Immature natural killer cell (primary cell): ENCODE measurements at regions not wholly inside any gene's neighbourhood (a gene's known extent, or its start where the extent isn't known, plus 50 kb on each side); places are given as distances from the start of the nearest gene placed in this dataset.

ENCODE experiments used
- DNase-seq, 3 donors: peaks; one replicate each; pipeline ENCODE4 v3.0.0; 2022; ENCODE audit warnings: mixed read lengths in 1 of 3
- H3K27ac Mint-ChIP-seq, 6 donors: one replicate each; pipeline ENCODE4 v1.8.0; 2020; ENCODE audit warnings: mixed read lengths in 6 of 6, mild to moderate bottlenecking in 5 of 6, inconsistent platforms in 4 of 6, moderate library complexity in 3 of 6
- H3K27me3 Mint-ChIP-seq, 3 donors: one replicate each; pipeline ENCODE4 v1.8.0; 2020 to 2021; ENCODE audit warnings: low read depth in 3 of 3, mild to moderate bottlenecking in 3 of 3, mixed read lengths in 3 of 3, moderate library complexity in 3 of 3, inconsistent platforms in 1 of 3
- H3K36me3 Mint-ChIP-seq, 3 donors: one replicate each; pipeline ENCODE4 v1.8.0; 2020; ENCODE audit warnings: mixed read lengths in 3 of 3, inconsistent platforms in 2 of 3, mild to moderate bottlenecking in 2 of 3
- H3K4me1 Mint-ChIP-seq, 2 donors: one replicate each; pipeline ENCODE4 v1.8.0; 2020; ENCODE audit warnings: inconsistent platforms in 2 of 2, mild to moderate bottlenecking in 2 of 2, mixed read lengths in 2 of 2, moderate library complexity in 1 of 2
- H3K4me3 Mint-ChIP-seq, 5 donors: one replicate each; pipeline ENCODE4 v1.8.0; 2020; ENCODE audit warnings: mild to moderate bottlenecking in 5 of 5, mixed read lengths in 5 of 5, inconsistent platforms in 3 of 5, moderate library complexity in 3 of 5
- H3K9me3 Mint-ChIP-seq, 6 donors: one replicate each; pipeline ENCODE4 v1.8.0; 2020; ENCODE audit warnings: mild to moderate bottlenecking in 6 of 6, mixed read lengths in 6 of 6, inconsistent platforms in 4 of 6, moderate library complexity in 3 of 6

GRCh38 chr13:85093808-85094207 lies 705.4 kb downstream of the SLITRK6 start:
- DNase-seq = no peak
- Mint-ChIP-seq H3K27me3 (peaks cover 0 to 1% (median 0%) of the 10 kb centered on the region in 3 donors), H3K36me3 (no peaks in the 10 kb centered on the region), H3K4me1 (no peaks in the 10 kb centered on the region), H3K9me3 (peaks cover 8 to 63% (median 21%) of the 10 kb centered on the region in 6 donors), H3K27ac (no peak overlapping the region), H3K4me3 (no peak overlapping the region)

GRCh38 chr13:85091631-85092234 lies 707.5 kb downstream of the SLITRK6 start:
- Mint-ChIP-seq H3K36me3 (no peaks in the 10 kb centered on the region), H3K27me3 (peaks cover 0 to 1% (median 0%) of the 10 kb centered on the region in 3 donors), H3K27ac (no peak overlapping the region), H3K9me3 (peaks cover 8 to 56% (median 19%) of the 10 kb centered on the region in 6 donors), H3K4me3 (no peak overlapping the region), H3K4me1 (no peaks in the 10 kb centered on the region)
- no peak for DNase-seq

GRCh38 chr13:85089186-85089585 lies 710.0 kb downstream of the SLITRK6 start:
- H3K4me3 Mint-ChIP-seq = no peak overlapping the region
- H3K4me1 Mint-ChIP-seq = no peaks in the 10 kb centered on the region
- H3K9me3 Mint-ChIP-seq = peaks cover 10 to 39% (median 15%) of the 10 kb centered on the region in 6 donors
- no peaks in the 10 kb centered on the region for H3K36me3 Mint-ChIP-seq
- DNase-seq = no peak
- H3K27me3 Mint-ChIP-seq = peaks cover 0 to 1% (median 0%) of the 10 kb centered on the region in 3 donors
- no peak overlapping the region for H3K27ac Mint-ChIP-seq

- no peak overlapping the region for H3K27ac Mint-ChIP-seq
- H3K27me3 Mint-ChIP-seq = no peaks in the 10 kb centered on the region
- H3K36me3 Mint-ChIP-seq = no peaks in the 10 kb centered on the region
- no peaks in the 10 kb centered on the region for H3K4me1 Mint-ChIP-seq
- peaks cover 0 to 18% (median 9%) of the 10 kb centered on the region in 6 donors for H3K9me3 Mint-ChIP-seq
- no peak for DNase-seq
- no peak overlapping the region for H3K4me3 Mint-ChIP-seq
Observed at GRCh38 chr13:85080691-85081090, 718.5 kb downstream of the SLITRK6 start.

- no peak for DNase-seq
- Mint-ChIP-seq H3K4me1 (no peaks in the 10 kb centered on the region), H3K27ac (no peak overlapping the region), H3K4me3 (no peak overlapping the region), H3K27me3 (no peaks in the 10 kb centered on the region), H3K9me3 (peaks cover 5 to 16% (median 7%) of the 10 kb centered on the region in 6 donors), H3K36me3 (no peaks in the 10 kb centered on the region)
Observed at GRCh38 chr13:85076343-85076742, 722.9 kb downstream of the SLITRK6 start.

- Mint-ChIP-seq H3K27ac (no peak overlapping the region), H3K36me3 (no peaks in the 10 kb centered on the region), H3K27me3 (no peaks in the 10 kb centered on the region), H3K9me3 (peaks cover 4 to 18% (median 6%) of the 10 kb centered on the region in 6 donors), H3K4me1 (no peaks in the 10 kb centered on the region), H3K4me3 (no peak overlapping the region)
- no peak for DNase-seq
Observed at GRCh38 chr13:85074543-85075313, 724.5 kb downstream of the SLITRK6 start.

- DNase-seq = no peak
- no peaks in the 10 kb centered on the region for H3K4me1 Mint-ChIP-seq
Observed at GRCh38 chr13:85068231-85068630, 731.0 kb downstream of the SLITRK6 start.

GRCh38 chr13:85040215-85040614 lies 759.0 kb downstream of the SLITRK6 start:
- Mint-ChIP-seq H3K27me3 (no peaks in the 10 kb centered on the region), H3K27ac (no peak overlapping the region), H3K4me1 (no peaks in the 10 kb centered on the region), H3K36me3 (no peaks in the 10 kb centered on the region), H3K4me3 (no peak overlapping the region), H3K9me3 (peaks cover 2 to 30% (median 16%) of the 10 kb centered on the region in 6 donors)
- DNase-seq = no peak

More at GRCh38 chr13:85068231-85068630, 731.0 kb downstream of the SLITRK6 start:
- H3K27ac Mint-ChIP-seq = no peak overlapping the region
- no peaks in the 10 kb centered on the region for H3K36me3 Mint-ChIP-seq
- H3K27me3 Mint-ChIP-seq = peaks cover 0 to 2% (median 0%) of the 10 kb centered on the region in 3 donors
- peaks cover 7 to 19% (median 11%) of the 10 kb centered on the region in 6 donors for H3K9me3 Mint-ChIP-seq
- H3K4me3 Mint-ChIP-seq = no peak overlapping the region

GRCh38 chr13:85031771-85032170 lies 767.4 kb downstream of the SLITRK6 start:
- H3K27me3 Mint-ChIP-seq = no peaks in the 10 kb centered on the region
- DNase-seq = no peak
- H3K27ac Mint-ChIP-seq = no peak overlapping the region
- no peaks in the 10 kb centered on the region for H3K4me1 Mint-ChIP-seq
- no peaks in the 10 kb centered on the region for H3K36me3 Mint-ChIP-seq
- H3K9me3 Mint-ChIP-seq = peaks cover 16 to 43% (median 25%) of the 10 kb centered on the region in 6 donors
- H3K4me3 Mint-ChIP-seq = no peak overlapping the region

GRCh38 chr13:85028035-85028434 lies 771.2 kb downstream of the SLITRK6 start:
- H3K27me3 Mint-ChIP-seq = peaks cover 0 to 2% (median 0%) of the 10 kb centered on the region in 3 donors
- no peaks in the 10 kb centered on the region for H3K4me1 Mint-ChIP-seq
- DNase-seq = no peak
- no peaks in the 10 kb centered on the region for H3K36me3 Mint-ChIP-seq
- H3K9me3 Mint-ChIP-seq = peaks cover 11 to 32% (median 18%) of the 10 kb centered on the region in 6 donors
- H3K4me3 Mint-ChIP-seq = no peak overlapping the region
- H3K27ac Mint-ChIP-seq = no peak overlapping the region

GRCh38 chr13:85019121-85019520 lies 780.1 kb downstream of the SLITRK6 start:
- Mint-ChIP-seq H3K27me3 (peaks cover 0 to under 1% (median 0%) of the 10 kb centered on the region in 3 donors), H3K4me1 (no peaks in the 10 kb centered on the region), H3K4me3 (no peak overlapping the region), H3K9me3 (peaks cover 8 to 30% (median 12%) of the 10 kb centered on the region in 6 donors), H3K36me3 (no peaks in the 10 kb centered on the region), H3K27ac (no peak overlapping the region)
- DNase-seq = no peak

- no peak overlapping the region for H3K4me3 Mint-ChIP-seq
- peaks cover 10 to 33% (median 16%) of the 10 kb centered on the region in 6 donors for H3K9me3 Mint-ChIP-seq
- H3K4me1 Mint-ChIP-seq = no peaks in the 10 kb centered on the region
- no peak for DNase-seq
- H3K27me3 Mint-ChIP-seq = no peaks in the 10 kb centered on the region
- no peak overlapping the region for H3K27ac Mint-ChIP-seq
- no peaks in the 10 kb centered on the region for H3K36me3 Mint-ChIP-seq
Observed at GRCh38 chr13:85013006-85013405, 786.2 kb downstream of the SLITRK6 start.

GRCh38 chr13:85009447-85009846 lies 789.8 kb downstream of the SLITRK6 start:
- Mint-ChIP-seq H3K27me3 (no peaks in the 10 kb centered on the region), H3K4me1 (no peaks in the 10 kb centered on the region), H3K4me3 (no peak overlapping the region), H3K27ac (no peak overlapping the region), H3K36me3 (no peaks in the 10 kb centered on the region), H3K9me3 (peaks cover 8 to 28% (median 12%) of the 10 kb centered on the region in 6 donors)
- no peak for DNase-seq

- Mint-ChIP-seq H3K9me3 (peaks cover 10 to 27% (median 17%) of the 10 kb centered on the region in 6 donors), H3K27me3 (no peaks in the 10 kb centered on the region), H3K27ac (no peak overlapping the region), H3K4me1 (no peaks in the 10 kb centered on the region), H3K4me3 (no peak overlapping the region), H3K36me3 (no peaks in the 10 kb centered on the region)
- no peak for DNase-seq
Observed at GRCh38 chr13:84999252-84999651, 800.0 kb downstream of the SLITRK6 start.
